GM19238 (cell line): ENCODE measurements at regions not wholly inside any gene's neighbourhood (a gene's known extent, or its start where the extent isn't known, plus 50 kb on each side); places are given as distances from the start of the nearest gene placed in this dataset.
"Not testable (repeated sequence)": the region's sequence is repeated elsewhere in the genome, so short reads cannot be mapped to it uniquely, and the experiment has no call there.

Experiments
- DNase-seq: peaks from one replicate; pipeline ENCODE4 v3.0.0; 2011; ENCODE audit warnings: low spot score; ENCODE audit not compliant: insufficient read length

GRCh38 chr2:198641161-198641560 lies 816.6 kb downstream of the SATB2 start:
- DNase-seq, result no peak

GRCh38 chr2:198640463-198640862 lies 817.3 kb downstream of the SATB2 start:
- DNase-seq, result no peak

- no peak for DNase-seq
These were observed 818.2 kb downstream of the SATB2 start for GRCh38 chr2:198639580-198639979.

- no peak for DNase-seq
These were observed 819.2 kb downstream of the SATB2 start for GRCh38 chr2:198638577-198638976.

- no peak for DNase-seq
These were observed 826.0 kb downstream of the PLCL1 start for GRCh38 chr2:198630384-198630783.

- no peak for DNase-seq
These were observed 824.2 kb downstream of the PLCL1 start for GRCh38 chr2:198628596-198628995.

GRCh38 chr2:198622986-198623730 lies 818.8 kb downstream of the PLCL1 start:
- DNase-seq, result no peak

- DNase-seq, result no peak
These were observed 811.6 kb downstream of the PLCL1 start for GRCh38 chr2:198615972-198616371.

- no peak for DNase-seq
These were observed 806.8 kb downstream of the PLCL1 start for GRCh38 chr2:198611201-198611600.

GRCh38 chr2:198604599-198604998 lies 800.2 kb downstream of the PLCL1 start:
- DNase-seq, result no peak

- DNase-seq, result not testable (repeated sequence)
These were observed 798.6 kb downstream of the PLCL1 start for GRCh38 chr2:198602986-198603385.

- DNase-seq, result no peak
These were observed 793.3 kb downstream of the PLCL1 start for GRCh38 chr2:198597648-198598047.

GRCh38 chr2:198596985-198597384 lies 792.6 kb downstream of the PLCL1 start:
- DNase-seq, result no peak

GRCh38 chr2:198595721-198596120 lies 791.3 kb downstream of the PLCL1 start:
- DNase-seq, result no peak

- DNase-seq, result no peak
These were observed 787.2 kb downstream of the PLCL1 start for GRCh38 chr2:198591586-198591985.

- DNase-seq, result no peak
These were observed 783.3 kb downstream of the PLCL1 start for GRCh38 chr2:198587741-198588140.

GRCh38 chr2:198587240-198587639 lies 782.8 kb downstream of the PLCL1 start:
- DNase-seq, result no peak

GRCh38 chr2:198571393-198571792 lies 767.0 kb downstream of the PLCL1 start:
- DNase-seq, result no peak

GRCh38 chr2:198558176-198558575 lies 753.8 kb downstream of the PLCL1 start:
- no peak for DNase-seq

GRCh38 chr2:198546122-198546521 lies 741.7 kb downstream of the PLCL1 start:
- no peak for DNase-seq

- DNase-seq, result no peak
These were observed 741.0 kb downstream of the PLCL1 start for GRCh38 chr2:198545411-198545810.

GRCh38 chr2:198544461-198544860 lies 740.1 kb downstream of the PLCL1 start:
- no peak for DNase-seq

GRCh38 chr2:198534756-198535155 lies 730.4 kb downstream of the PLCL1 start:
- DNase-seq, result no peak
